ENCODE measurements at regions not wholly inside any gene's neighbourhood (a gene's known extent, or its start where the extent isn't known, plus 50 kb on each side); places are given as distances from the start of the nearest gene placed in this dataset.

- TF ChIP-seq CTCF (IDR thresholded peaks at IDR 0.05; ENCODE audit: low read depth, low read length) = peak; percentile 49
- no peak for TF ChIP-seq EZH2phosphoT487 (IDR thresholded peaks at IDR 0.05; ENCODE audit: low read depth)
- Histone ChIP-seq H2AFZ (ENCODE audit: low read depth, low read length) (peak overlapping the region; percentile 61; the same call in 1 of the 2 replicates), H3K9ac (ENCODE audit: low read length) (no peak overlapping the region), H3K4me3 (ENCODE audit: low read length) (peak overlapping the region; percentile 28), H3K27me3 (ENCODE audit: low read depth, low read length) (peaks cover 22% of the 10 kb centered on the region; the same call in 1 of the 2 replicates), H3K9me3 (ENCODE audit: insufficient read depth, low read length) (no peaks in the 10 kb centered on the region), H3K4me1 (ENCODE audit: low read length) (no peaks in the 10 kb centered on the region), H4K20me1 (ENCODE audit: insufficient read depth, low read length) (no peaks in the 10 kb centered on the region), H3K4me2 (ENCODE audit: low read length) (peak overlapping the region; percentile 59), H3K79me2 (ENCODE audit: low read length) (no peaks in the 10 kb centered on the region), H3K27ac (ENCODE audit: low read length) (no peak overlapping the region), H3K36me3 (replicated peaks; ENCODE audit: low read depth, low read length) (no peaks in the 10 kb centered on the region)
Observed at GRCh38 chr14:65940056-65940735, 527.7 kb downstream of the FUT8 start.

- TF ChIP-seq EZH2phosphoT487 (IDR thresholded peaks at IDR 0.05; ENCODE audit: low read depth) (no peak), CTCF (IDR thresholded peaks at IDR 0.05; ENCODE audit: low read depth, low read length) (no peak)
- peaks cover 3% of the 10 kb centered on the region; the same call in 1 of the 2 replicates for H3K4me1 ChIP-seq (ENCODE audit: low read length)
- no peaks in the 10 kb centered on the region for H3K9me3 ChIP-seq (ENCODE audit: insufficient read depth, low read length)
- H2AFZ ChIP-seq (ENCODE audit: low read depth, low read length) = no peak overlapping the region
- peaks cover 26% of the 10 kb centered on the region; the same call in 1 of the 2 replicates for H3K27me3 ChIP-seq (ENCODE audit: low read depth, low read length)
- H4K20me1 ChIP-seq (ENCODE audit: insufficient read depth, low read length) = no peaks in the 10 kb centered on the region
- H3K4me2 ChIP-seq (ENCODE audit: low read length) = no peak overlapping the region
- H3K4me3 ChIP-seq (ENCODE audit: low read length) = no peak overlapping the region
- H3K27ac ChIP-seq (ENCODE audit: low read length) = no peak overlapping the region
- H3K36me3 ChIP-seq (replicated peaks; ENCODE audit: low read depth, low read length) = no peaks in the 10 kb centered on the region
- H3K79me2 ChIP-seq (ENCODE audit: low read length) = no peaks in the 10 kb centered on the region
- H3K9ac ChIP-seq (ENCODE audit: low read length) = no peak overlapping the region
Observed at GRCh38 chr14:65941091-65941490, 528.6 kb downstream of the FUT8 start.

- Histone ChIP-seq H3K4me3 (ENCODE audit: low read length) (no peak overlapping the region), H3K36me3 (replicated peaks; ENCODE audit: low read depth, low read length) (no peaks in the 10 kb centered on the region), H3K79me2 (ENCODE audit: low read length) (no peaks in the 10 kb centered on the region), H3K9ac (ENCODE audit: low read length) (no peak overlapping the region), H3K9me3 (ENCODE audit: insufficient read depth, low read length) (no peaks in the 10 kb centered on the region), H3K4me2 (ENCODE audit: low read length) (no peak overlapping the region), H3K27me3 (ENCODE audit: low read depth, low read length) (peaks cover 26% of the 10 kb centered on the region), H4K20me1 (ENCODE audit: insufficient read depth, low read length) (no peaks in the 10 kb centered on the region), H2AFZ (ENCODE audit: low read depth, low read length) (no peak overlapping the region), H3K27ac (ENCODE audit: low read length) (no peak overlapping the region), H3K4me1 (ENCODE audit: low read length) (peaks cover 9% of the 10 kb centered on the region)
- TF ChIP-seq CTCF (IDR thresholded peaks at IDR 0.05; ENCODE audit: low read depth, low read length) = no peak
- no peak for TF ChIP-seq EZH2phosphoT487 (IDR thresholded peaks at IDR 0.05; ENCODE audit: low read depth)
Observed at GRCh38 chr14:65943150-65943549, 530.6 kb downstream of the FUT8 start.

- no peaks in the 10 kb centered on the region for H4K20me1 ChIP-seq (ENCODE audit: insufficient read depth, low read length)
- no peaks in the 10 kb centered on the region for H3K9me3 ChIP-seq (ENCODE audit: insufficient read depth, low read length)
- peaks cover 27% of the 10 kb centered on the region for H3K27me3 ChIP-seq (ENCODE audit: low read depth, low read length)
- H3K4me1 ChIP-seq (ENCODE audit: low read length) = peaks cover 11% of the 10 kb centered on the region
- TF ChIP-seq CTCF (IDR thresholded peaks at IDR 0.05; ENCODE audit: low read depth, low read length) (no peak), EZH2phosphoT487 (IDR thresholded peaks at IDR 0.05; ENCODE audit: low read depth) (no peak)
- H3K79me2 ChIP-seq (ENCODE audit: low read length) = no peaks in the 10 kb centered on the region
- H3K4me3 ChIP-seq (ENCODE audit: low read length) = no peak overlapping the region
- no peak overlapping the region for H3K4me2 ChIP-seq (ENCODE audit: low read length)
- no peaks in the 10 kb centered on the region for H3K36me3 ChIP-seq (replicated peaks; ENCODE audit: low read depth, low read length)
- H3K9ac ChIP-seq (ENCODE audit: low read length) = no peak overlapping the region
- H3K27ac ChIP-seq (ENCODE audit: low read length) = no peak overlapping the region
- no peak overlapping the region for H2AFZ ChIP-seq (ENCODE audit: low read depth, low read length)
Observed at GRCh38 chr14:65943916-65944410, 531.4 kb downstream of the FUT8 start.
